ENCODE measurements at regions not wholly inside any gene's neighbourhood (a gene's known extent, or its start where the extent isn't known, plus 50 kb on each side); places are given as distances from the start of the nearest gene placed in this dataset.

DNA sequence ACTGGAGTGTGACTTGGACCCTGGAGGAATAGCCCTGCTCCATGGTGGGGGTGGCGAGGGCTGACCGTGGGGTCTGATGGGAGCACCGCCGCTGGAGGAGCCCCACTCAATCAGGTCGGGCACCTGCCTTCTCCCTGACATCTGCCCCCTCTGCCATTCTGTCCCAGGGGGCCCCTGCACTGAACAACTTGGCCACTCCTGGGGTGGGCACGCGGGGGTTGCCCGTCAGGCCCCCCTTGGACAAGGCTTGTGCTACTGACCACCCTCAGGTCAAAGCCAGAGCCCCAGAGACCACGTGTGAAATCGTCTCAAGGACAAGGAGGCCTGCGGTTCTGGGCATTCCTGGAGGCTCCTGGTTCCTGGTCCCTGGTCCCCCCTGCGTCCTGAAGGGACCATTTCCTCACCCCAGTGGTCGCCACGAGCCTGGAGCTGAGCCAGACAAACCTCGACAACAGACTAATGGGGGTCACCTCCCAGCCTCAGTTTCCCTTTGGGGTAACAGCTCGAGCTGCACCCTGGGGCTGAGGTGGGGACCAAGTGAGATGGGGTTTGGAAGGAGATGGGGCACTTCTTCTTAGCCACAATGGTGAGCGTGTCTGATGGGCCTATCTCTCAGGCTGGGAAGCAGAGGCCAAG, 73.4 kb upstream of the RNU6ATAC start:
- POLR2A ChIA-PET (ENCODE audit: partially characterized antibody), result no interaction called here
- Histone ChIP-seq H3K27me3 (replicated peaks in 1 of 4; ENCODE audit: control insufficient read depth in 3 of 4, extremely low read depth in 1 of 4, insufficient read depth in 3 of 4, low read length in 3 of 4) (no peaks in the 10 kb centered on the region), H2BK5ac (ENCODE audit: low read depth, low read length) (no peak overlapping the region), H3K4ac (replicated peaks; ENCODE audit: insufficient read length, low read depth, low read length) (no peak overlapping the region), H4K91ac (replicated peaks; ENCODE audit: insufficient read length, low read length) (no peak overlapping the region), H3K79me2 (ENCODE audit: control insufficient read depth in 1 of 2, insufficient read depth in 2 of 2, low read length in 2 of 2) (no peaks in the 10 kb centered on the region), H3K4me1 (replicated peaks in 1 of 4; ENCODE audit: control insufficient read depth in 3 of 4, insufficient read depth in 4 of 4, low read length in 3 of 4) (no peaks in the 10 kb centered on the region), H2BK12ac (ENCODE audit: low read depth, low read length) (no peak overlapping the region), H3K23ac (ENCODE audit: insufficient read length) (no peak overlapping the region), H3K27ac (ENCODE audit: low read depth, low read length) (no peak overlapping the region), H3K9ac (replicated peaks in 1 of 4; ENCODE audit: extremely low read depth in 1 of 4, low read depth in 3 of 4, low read length in 3 of 4) (no peak overlapping the region), H4K8ac (ENCODE audit: extremely low read depth, insufficient read depth, low read length) (no peak overlapping the region), H4K20me1 (replicated peaks in 1 of 2; ENCODE audit: control insufficient read depth in 1 of 2, insufficient read depth in 2 of 2, low read length in 2 of 2) (no peaks in the 10 kb centered on the region), H3K23me2 (ENCODE audit: low read depth, low read length) (no peaks in the 10 kb centered on the region), H3K4me2 (ENCODE audit: insufficient read depth in 1 of 2, low read depth in 2 of 2, low read length in 2 of 2) (no peak overlapping the region), H2AFZ (ENCODE audit: low read length) (no peak overlapping the region), H3K9me3 (ENCODE audit: insufficient read depth in 2 of 2, low read depth in 1 of 2, low read length in 1 of 2) (no peaks in the 10 kb centered on the region), H3K14ac (ENCODE audit: insufficient read length) (no peak overlapping the region), H3K18ac (ENCODE audit: extremely low read depth, low read length) (no peak overlapping the region), H2AK5ac (ENCODE audit: low read depth, low read length) (no peak overlapping the region), H2BK120ac (replicated peaks; ENCODE audit: low read depth, low read length) (no peak overlapping the region), H3K4me3 (ENCODE audit: extremely low read depth in 1 of 4, insufficient read depth in 2 of 4, low read depth in 3 of 4, low read length in 4 of 4) (no peak overlapping the region), H2BK20ac (ENCODE audit: low read length) (no peak overlapping the region), H4K5ac (ENCODE audit: insufficient read length, low read depth, low read length) (no peak overlapping the region), H2BK15ac (ENCODE audit: low read length) (no peak overlapping the region), H3K36me3 (ENCODE audit: control insufficient read depth in 2 of 4, insufficient read depth in 4 of 4, low read length in 3 of 4) (no peaks in the 10 kb centered on the region), H3K79me1 (ENCODE audit: low read depth, low read length) (peaks cover 3% of the 10 kb centered on the region; the same call in 1 of the 2 replicates), H3K56ac (replicated peaks; ENCODE audit: insufficient read length, low read depth, low read length) (no peak overlapping the region)
- FAIRE-seq (no peak), DNase-seq (ENCODE audit: low read depth in 1 of 2, low spot score in 2 of 2) (no peak)
- 91% methylated on average over 17 of the region's 17 CpGs; no CpG with 5 or more reads in 1 of the 2 experiments for WGBS, 2 experiments (ENCODE audit: extremely low coverage in 1 of 2, insufficient coverage in 1 of 2, insufficient read length in 1 of 2, insufficient replicate concordance in 2 of 2, low coverage in 1 of 2, low lambda C conversion rate in 2 of 2, missing lambda C conversion rate in 1 of 2)
- TF ChIP-seq FOSL1 (IDR thresholded peaks at IDR 0.05; ENCODE audit: insufficient read depth, low read depth, low read length) (no peak), TEAD4 (IDR thresholded peaks at IDR 0.05; ENCODE audit: low read depth, low read length) (no peak), YY1 (IDR thresholded peaks at IDR 0.05; ENCODE audit: low read depth, low read length) (no peak), TCF12 (IDR thresholded peaks at IDR 0.05; ENCODE audit: low read depth, low read length) (no peak), TAF7 (optimal IDR thresholded peaks at IDR 0.05; ENCODE audit: borderline replicate concordance, low read depth, low read length) (no peak), RFX5 (IDR thresholded peaks at IDR 0.05; ENCODE audit: borderline replicate concordance, low read depth, low read length) (no peak), EZH2 (IDR thresholded peaks at IDR 0.05; ENCODE audit: low read depth, low read length, severe bottlenecking) (no peak), MAFK (IDR thresholded peaks at IDR 0.05; ENCODE audit: low read depth, low read length) (no peak)
- TF ChIP-seq, protein P1, sequence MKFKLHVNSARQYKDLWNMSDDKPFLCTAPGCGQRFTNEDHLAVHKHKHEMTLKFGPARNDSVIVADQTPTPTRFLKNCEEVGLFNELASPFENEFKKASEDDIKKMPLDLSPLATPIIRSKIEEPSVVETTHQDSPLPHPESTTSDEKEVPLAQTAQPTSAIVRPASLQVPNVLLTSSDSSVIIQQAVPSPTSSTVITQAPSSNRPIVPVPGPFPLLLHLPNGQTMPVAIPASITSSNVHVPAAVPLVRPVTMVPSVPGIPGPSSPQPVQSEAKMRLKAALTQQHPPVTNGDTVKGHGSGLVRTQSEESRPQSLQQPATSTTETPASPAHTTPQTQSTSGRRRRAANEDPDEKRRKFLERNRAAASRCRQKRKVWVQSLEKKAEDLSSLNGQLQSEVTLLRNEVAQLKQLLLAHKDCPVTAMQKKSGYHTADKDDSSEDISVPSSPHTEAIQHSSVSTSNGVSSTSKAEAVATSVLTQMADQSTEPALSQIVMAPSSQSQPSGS (IDR thresholded peaks at IDR 0.05; ENCODE audit: low read length), result no peak
- CTCF ChIA-PET (ENCODE audit: partially characterized antibody), result interaction anchor here (0.6 to 1.3 kb wide), 2 partner anchors 143 to 823 kb away, joined by 3 to 4 read pairs; no protein-coding TSS in a partner anchor
